SH-SY5Y (cell line): ENCODE measurements at regions not wholly inside any gene's neighbourhood (a gene's known extent, or its start where the extent isn't known, plus 50 kb on each side); places are given as distances from the start of the nearest gene placed in this dataset.

Experiments used
- GATA2 ChIP-seq: IDR thresholded peaks from 2 replicates; pipeline ENCODE4 v1.6.1; 2011; ENCODE audit warnings: mild to moderate bottlenecking, low read depth, low read length
- GATA3 ChIP-seq: IDR thresholded peaks from 2 replicates; pipeline ENCODE4 v1.6.1; 2011; ENCODE audit warnings: low read depth, mild to moderate bottlenecking, low read length, moderate library complexity

- no peak for TF ChIP-seq GATA3
- no peak for TF ChIP-seq GATA2
Measured at GRCh38 chr4:122243785-122244184, 91.7 kb downstream of the BLTP1 start.
